ENCODE measurements at regions not wholly inside any gene's neighbourhood (a gene's known extent, or its start where the extent isn't known, plus 50 kb on each side); places are given as distances from the start of the nearest gene placed in this dataset.

DNA sequence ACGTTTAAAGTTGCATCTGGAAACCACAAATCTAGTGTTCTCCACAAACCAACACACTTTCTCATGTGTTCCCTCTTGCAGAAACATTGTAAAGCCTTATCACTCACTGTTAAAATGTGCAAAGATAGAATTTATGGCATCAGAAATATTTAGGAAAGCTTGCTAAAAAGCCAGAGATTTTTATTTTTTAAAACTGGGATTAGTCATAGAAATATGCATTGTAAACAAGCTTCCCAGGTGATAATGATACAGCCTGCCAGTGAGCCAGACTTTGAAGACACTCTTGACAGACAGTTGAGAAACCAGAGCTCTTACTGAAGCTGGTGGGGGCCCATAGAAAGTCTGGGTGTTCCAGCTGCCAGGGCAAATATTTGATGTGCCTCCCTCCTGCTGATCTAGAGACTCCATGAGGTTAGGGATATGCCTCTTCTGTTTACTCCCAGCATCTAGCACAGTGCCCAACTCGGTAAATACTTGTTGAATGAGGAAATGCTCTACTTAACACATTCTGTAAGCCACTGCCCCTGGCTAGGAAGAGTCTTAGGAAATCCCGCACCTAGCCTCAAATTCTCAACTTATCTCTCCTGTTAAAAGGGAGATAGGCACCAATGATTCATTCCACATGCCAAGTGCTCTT lies 179.0 kb upstream of the RASGEF1B start:
- TF ChIP-seq CTCF (IDR thresholded peaks at IDR 0.05): no peak

- no peak for TF ChIP-seq CTCF (IDR thresholded peaks at IDR 0.05)
Observed at GRCh38 chr4:81648576-81649275, 177.0 kb upstream of the RASGEF1B start.

- no peak for TF ChIP-seq CTCF (IDR thresholded peaks at IDR 0.05)
Observed at GRCh38 chr4:81647388-81647787, 175.7 kb upstream of the RASGEF1B start.

GRCh38 chr4:81642543-81642942 lies 170.8 kb upstream of the RASGEF1B start:
- TF ChIP-seq CTCF (IDR thresholded peaks at IDR 0.05): no peak

- TF ChIP-seq CTCF (IDR thresholded peaks at IDR 0.05): no peak
Observed at GRCh38 chr4:81639248-81639647, 167.5 kb upstream of the RASGEF1B start.

DNA sequence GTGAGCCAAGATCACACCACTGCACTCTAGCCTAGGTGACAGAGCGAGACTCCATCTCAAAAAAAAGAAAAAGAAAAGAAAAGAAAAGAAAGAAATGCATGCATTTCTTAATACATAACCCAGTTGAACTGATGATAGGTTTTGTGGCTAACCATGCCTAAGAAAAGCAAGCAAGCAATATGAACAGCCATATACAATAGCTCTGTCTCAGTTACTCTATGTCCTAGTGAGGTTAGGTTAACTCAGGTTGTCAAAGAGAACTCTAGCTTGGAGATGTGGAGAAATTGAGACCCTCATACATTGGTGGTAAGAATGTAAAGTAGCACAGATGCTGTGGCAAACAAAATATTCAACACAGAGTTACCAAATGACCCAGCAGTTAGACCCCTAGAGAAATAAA lies 167.0 kb upstream of the RASGEF1B start:
- no peak for TF ChIP-seq CTCF (IDR thresholded peaks at IDR 0.05)

DNA sequence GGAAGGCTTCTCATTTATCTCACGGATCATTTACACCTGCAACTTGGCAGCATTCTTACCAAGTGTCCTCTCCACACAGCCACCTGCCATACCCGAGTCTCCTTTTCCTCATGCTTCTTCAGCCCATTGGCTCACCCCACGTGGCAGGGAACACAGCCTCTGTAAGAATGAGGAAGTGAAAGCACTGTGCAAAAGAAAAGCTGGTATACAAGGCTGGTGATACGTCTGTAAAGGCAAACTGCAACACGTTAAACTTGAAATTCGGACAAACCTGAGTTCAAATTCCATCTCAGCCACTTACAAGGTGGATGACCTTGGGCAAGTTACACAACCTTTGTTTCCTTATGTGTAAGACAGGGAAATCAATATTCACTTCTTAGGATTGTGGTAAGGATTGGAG lies 164.0 kb upstream of the RASGEF1B start:
- no peak for TF ChIP-seq CTCF (IDR thresholded peaks at IDR 0.05)
